Heart left ventricle (tissue), 13 donors: ENCODE measurements at regions not wholly inside any gene's neighbourhood (a gene's known extent, or its start where the extent isn't known, plus 50 kb on each side); places are given as distances from the start of the nearest gene placed in this dataset.

Experiments used
- CTCF ChIP-seq, 12 donors: fragments of 200-600 bp; sonication (generic) in 4 of 12; IDR thresholded peaks; one replicate each; pipeline versions ENCODE4 v1.5.0 to v1.8.0; 2018 to 2022; ENCODE audit warnings: antibody characterized with exemption in 12 of 12, mild to moderate bottlenecking in 5 of 12
- POLR2A ChIP-seq, 2 donors: fragments of 450-650 bp; IDR thresholded peaks; one replicate each; pipeline ENCODE4 v1.6.1; 2017; ENCODE audit warnings: antibody characterized with exemption in 2 of 2, mild to moderate bottlenecking in 2 of 2, moderate library complexity in 2 of 2
- donor health status: ischemic (EF 13 %, LVEDD 7.1; RV severe dilation, severe dysfunction).
- donor health status: DM: no; HTN: yes; CAD: no.
- donor health status: DM: no; HTN: no; CAD: no.
- donor health status: ischemic (EF 25% LVEDD 6.9; RV normal size, moderate dysfunction).
- donor health status: ischemic (EF 25% LVEDD 5.7; RV mildly dilated, moderate dysfunction).
- donor health status: ischemic (EF 35%, LVEDD 5.7; RV mildly dilated, moderate dysfunction).
- donor health status: nonischemic (EF 11% LVEDD 7.7; RV severe dilation, severe dysfunction).
- donor health status: DM: yes; HTN: yes; CAD: no.
- donor health status: PGD.
- donor health status: ischemic (EF 29% LVEDD 5.4; RV normal size, mild dysfunction).
- donor health status: nonischemic (EF 23%, LVEDD 6.1; RV moderate dilation, normal function).

DNA sequence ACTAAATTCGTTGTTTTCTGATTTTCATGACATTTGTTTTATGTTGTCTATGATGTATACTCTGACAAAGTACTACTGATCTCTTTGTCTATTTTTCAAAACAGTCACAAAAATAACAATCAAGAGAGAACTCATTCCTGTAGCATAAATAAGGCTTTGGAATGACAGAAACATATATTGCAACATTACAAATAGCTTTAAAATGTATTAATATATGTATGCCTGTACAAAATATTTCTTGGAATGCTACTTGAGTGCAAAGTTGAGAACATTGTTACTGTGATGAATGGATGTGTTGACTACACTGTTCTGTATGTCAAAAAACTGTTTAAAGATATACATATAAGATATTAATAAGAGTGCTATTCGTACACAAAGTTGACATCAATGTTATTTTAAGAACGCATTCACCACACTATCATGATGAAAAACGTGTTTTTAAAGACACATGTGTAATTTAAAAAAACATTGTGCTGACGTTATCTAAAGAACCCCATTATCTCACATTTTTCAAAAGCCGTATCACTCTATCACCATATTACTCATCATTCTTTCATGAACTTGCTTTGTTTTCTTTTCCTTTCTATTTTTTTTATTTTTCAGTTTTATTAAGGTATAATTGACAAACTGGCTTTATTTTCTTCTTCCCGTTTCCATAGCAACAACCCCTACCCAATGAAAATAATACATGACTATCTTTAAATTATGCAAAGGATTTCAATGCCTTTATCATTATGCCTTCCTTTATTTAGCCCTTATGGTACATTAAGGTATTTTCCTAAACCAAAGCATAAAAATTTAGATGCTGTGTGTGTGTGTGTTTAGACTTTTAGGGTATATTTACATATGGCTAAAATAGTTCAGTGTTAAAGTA, 918.8 kb downstream of the SLITRK1 start:
- TF ChIP-seq CTCF (IDR thresholded peaks at IDR 0.05) (no peak), POLR2A (IDR thresholded peaks at IDR 0.05) (no peak)
